Natural killer cell (primary cell): ENCODE measurements at regions not wholly inside any gene's neighbourhood (a gene's known extent, or its start where the extent isn't known, plus 50 kb on each side); places are given as distances from the start of the nearest gene placed in this dataset.

Experiments
- ATAC-seq, 3 donors: fragments of 150-1000 bp in 2 of 3; fragments of 200-7000 bp in 1 of 3; cut with Tn5 transposase; 1 replicate in 1 of 3; 2 replicates in 2 of 3; pipeline ENCODE4 v1.10.0; 2021; ENCODE audit warnings: mild to moderate bottlenecking in 2 of 3, moderate library complexity in 2 of 3
- DNase-seq, 2 donors: peaks; one replicate each; pipeline versions ENCODE4 v3.0.0 to v3.0.0-alpha.2; 2013 to 2021; ENCODE audit warnings: mixed read lengths in 1 of 2
- H3K27ac ChIP-seq: one replicate; pipeline ENCODE4 v1.5.1; 2013; ENCODE audit warnings: mild to moderate bottlenecking, low read length
- H3K27me3 ChIP-seq: one replicate; pipeline ENCODE4 v1.6.1; 2013; ENCODE audit warnings: low read length; ENCODE audit not compliant: control insufficient read depth, insufficient read depth
- H3K36me3 ChIP-seq: one replicate; pipeline ENCODE4 v1.6.1; 2013; ENCODE audit warnings: low read length; ENCODE audit not compliant: control insufficient read depth, insufficient read depth
- H3K4me1 ChIP-seq: one replicate; pipeline ENCODE4 v1.6.1; 2013; ENCODE audit warnings: low read length; ENCODE audit not compliant: control insufficient read depth, insufficient read depth
- H3K4me3 ChIP-seq: one replicate; pipeline ENCODE4 v1.5.1; 2013; ENCODE audit warnings: low read length
- H3K9me3 ChIP-seq: one replicate; pipeline ENCODE4 v1.6.1; 2013; ENCODE audit warnings: low read length; ENCODE audit not compliant: control insufficient read depth, insufficient read depth
- H3K27ac Mint-ChIP-seq, 2 donors: one replicate each; pipeline ENCODE4 v1.8.0; 2022; ENCODE audit warnings: mild to moderate bottlenecking in 2 of 2, mixed read lengths in 2 of 2, moderate library complexity in 1 of 2
- H3K27me3 Mint-ChIP-seq, 2 donors: one replicate each; pipeline ENCODE4 v1.8.0; 2022; ENCODE audit warnings: low read depth in 2 of 2, mixed read lengths in 2 of 2
- H3K36me3 Mint-ChIP-seq: one replicate; pipeline ENCODE4 v1.8.0; 2022; ENCODE audit warnings: mixed read lengths
- H3K4me1 Mint-ChIP-seq, 2 donors: one replicate each; pipeline ENCODE4 v1.8.0; 2022; ENCODE audit warnings: mixed read lengths in 2 of 2
- H3K4me3 Mint-ChIP-seq: one replicate; pipeline ENCODE4 v1.8.0; 2022; ENCODE audit warnings: mild to moderate bottlenecking, moderate library complexity, mixed read lengths
- H3K9me3 Mint-ChIP-seq, 2 donors: one replicate each; pipeline ENCODE4 v1.8.0; 2022; ENCODE audit warnings: mixed read lengths in 2 of 2
- CTCF ChIP-seq: fragments of 200-600 bp; IDR thresholded peaks from one replicate; pipeline ENCODE4 v1.8.0; 2022; ENCODE audit warnings: antibody characterized with exemption
- WGBS: methylation state at CpG from one replicate; pipeline ENCODE4 v1.1.7; 2013; ENCODE audit warnings: missing lambda C conversion rate; ENCODE audit not compliant: insufficient coverage; 5-methylcytosine and 5-hydroxymethylcytosine counted together
- intact Hi-C: fragments of 100-400 bp; cut with micrococcal nuclease; formaldehyde crosslinking; loops from one replicate; pipeline ENCODE4 v1.14.2; 2022

GRCh38 chr17:45692661-45693060 lies 91.5 kb upstream of the CRHR1 start:
- Histone ChIP-seq H3K36me3 (no peaks in the 10 kb centered on the region), H3K27ac (no peak overlapping the region), H3K4me3 (no peak overlapping the region), H3K4me1 (no peaks in the 10 kb centered on the region), H3K27me3 (no peaks in the 10 kb centered on the region), H3K9me3 (no peaks in the 10 kb centered on the region)
- ATAC-seq: no peak
- no peaks in the 10 kb centered on the region for H3K4me1 Mint-ChIP-seq
- H3K9me3 Mint-ChIP-seq: no peaks in the 10 kb centered on the region
- H3K36me3 Mint-ChIP-seq: no peaks in the 10 kb centered on the region
- no peak for DNase-seq
- no peak for TF ChIP-seq CTCF
- peaks cover 29 to 61% of the 10 kb centered on the region in 2 donors for H3K27me3 Mint-ChIP-seq
- intact Hi-C loops: no loop called here
- 56% methylated on average over 3 of the region's 4 CpGs for WGBS
- H3K4me3 Mint-ChIP-seq: no peak overlapping the region
- H3K27ac Mint-ChIP-seq: no peak overlapping the region

GRCh38 chr17:45693792-45694191 lies 90.3 kb upstream of the CRHR1 start:
- Mint-ChIP-seq H3K27ac (no peak overlapping the region), H3K27me3 (peaks cover 39 to 58% of the 10 kb centered on the region in 2 donors), H3K9me3 (no peaks in the 10 kb centered on the region), H3K4me1 (no peaks in the 10 kb centered on the region), H3K36me3 (no peaks in the 10 kb centered on the region), H3K4me3 (no peak overlapping the region)
- Histone ChIP-seq H3K36me3 (no peaks in the 10 kb centered on the region), H3K4me3 (no peak overlapping the region), H3K27me3 (no peaks in the 10 kb centered on the region), H3K9me3 (no peaks in the 10 kb centered on the region), H3K27ac (no peak overlapping the region), H3K4me1 (no peaks in the 10 kb centered on the region)
- no peak for TF ChIP-seq CTCF
- no peak for ATAC-seq
- intact Hi-C loops: no loop called here
- DNase-seq: no peak

- Mint-ChIP-seq H3K36me3 (no peaks in the 10 kb centered on the region), H3K4me3 (no peak overlapping the region), H3K9me3 (no peaks in the 10 kb centered on the region), H3K4me1 (no peaks in the 10 kb centered on the region), H3K27ac (no peak overlapping the region), H3K27me3 (peaks cover 39 to 49% of the 10 kb centered on the region in 2 donors)
- Histone ChIP-seq H3K4me1 (no peaks in the 10 kb centered on the region), H3K9me3 (no peaks in the 10 kb centered on the region), H3K27ac (no peak overlapping the region), H3K36me3 (no peaks in the 10 kb centered on the region), H3K4me3 (no peak overlapping the region), H3K27me3 (peaks cover 2% of the 10 kb centered on the region)
- no peak for TF ChIP-seq CTCF
- ATAC-seq: no peak
- intact Hi-C loops: no loop called here
- DNase-seq: no peak
These were observed 87.7 kb upstream of the CRHR1 start for GRCh38 chr17:45696442-45696841.

GRCh38 chr17:45697076-45697475 lies 87.0 kb upstream of the CRHR1 start:
- Histone ChIP-seq H3K9me3 (no peaks in the 10 kb centered on the region), H3K27me3 (peaks cover 2% of the 10 kb centered on the region), H3K4me3 (no peak overlapping the region), H3K36me3 (no peaks in the 10 kb centered on the region), H3K4me1 (no peaks in the 10 kb centered on the region), H3K27ac (no peak overlapping the region)
- no peaks in the 10 kb centered on the region for H3K36me3 Mint-ChIP-seq
- DNase-seq (no peak), ATAC-seq (no peak)
- WGBS: no CpG with 5 or more reads among the region's 1 CpG
- no peak for TF ChIP-seq CTCF
- peaks cover 38 to 43% of the 10 kb centered on the region in 2 donors for H3K27me3 Mint-ChIP-seq
- H3K9me3 Mint-ChIP-seq: no peaks in the 10 kb centered on the region
- intact Hi-C loops: no loop called here
- no peak overlapping the region for H3K4me3 Mint-ChIP-seq
- no peak overlapping the region for H3K27ac Mint-ChIP-seq
- H3K4me1 Mint-ChIP-seq: no peaks in the 10 kb centered on the region
